GM18508 (cell line): ENCODE measurements at regions not wholly inside any gene's neighbourhood (a gene's known extent, or its start where the extent isn't known, plus 50 kb on each side); places are given as distances from the start of the nearest gene placed in this dataset.
"Not testable (repeated sequence)": the region's sequence is repeated elsewhere in the genome, so short reads cannot be mapped to it uniquely, and the experiment has no call there.

Experiments
- ATAC-seq: cut with Tn5 transposase; IDR thresholded peaks from one replicate; pipeline ENCODE4 v1.9.1; 2021; ENCODE audit warnings: moderate number of reproducible peaks; ENCODE audit not compliant: insufficient read depth, unreplicated experiment

GRCh38 chr13:68892596-68892995, 1215.0 kb upstream of the ATXN8OS start:
- ATAC-seq = not testable (repeated sequence)

- ATAC-seq = not testable (repeated sequence)
Observed at GRCh38 chr13:68890101-68890500, 1217.5 kb upstream of the ATXN8OS start.

GRCh38 chr13:68888832-68889231, 1218.8 kb upstream of the ATXN8OS start:
- ATAC-seq = no peak

GRCh38 chr13:68872338-68872737, 1235.3 kb upstream of the ATXN8OS start:
- ATAC-seq = no peak

- ATAC-seq = peak; percentile 44
Observed at GRCh38 chr13:68851026-68851425, 1256.6 kb upstream of the ATXN8OS start.

GRCh38 chr13:68850160-68850559, 1257.5 kb upstream of the ATXN8OS start:
- ATAC-seq = no peak

GRCh38 chr13:68846663-68847062, 1261.0 kb upstream of the ATXN8OS start:
- ATAC-seq = no peak

- ATAC-seq = no peak
Observed at GRCh38 chr13:68834375-68834774, 1273.3 kb upstream of the ATXN8OS start.

- ATAC-seq = no peak
Observed at GRCh38 chr13:68816715-68817114, 1290.9 kb upstream of the ATXN8OS start.

- ATAC-seq = no peak
Observed at GRCh38 chr13:68813180-68813796, 1294.3 kb upstream of the ATXN8OS start.

GRCh38 chr13:68810660-68811059, 1297.0 kb upstream of the ATXN8OS start:
- no peak for ATAC-seq

GRCh38 chr13:68808456-68808855, 1299.2 kb upstream of the ATXN8OS start:
- no peak for ATAC-seq

GRCh38 chr13:68806125-68806524, 1301.5 kb upstream of the ATXN8OS start:
- ATAC-seq = no peak

- no peak for ATAC-seq
Observed at GRCh38 chr13:68784275-68784674, 1323.4 kb upstream of the ATXN8OS start.

- ATAC-seq = no peak
Observed at GRCh38 chr13:68759617-68760016, 1348.0 kb upstream of the ATXN8OS start.

GRCh38 chr13:68749796-68750195, 1357.8 kb upstream of the ATXN8OS start:
- ATAC-seq = no peak

GRCh38 chr13:68748038-68748437, 1359.6 kb upstream of the ATXN8OS start:
- no peak for ATAC-seq

GRCh38 chr13:68745502-68745901, 1362.1 kb upstream of the ATXN8OS start:
- ATAC-seq = no peak

- ATAC-seq = no peak
Observed at GRCh38 chr13:68736961-68737360, 1370.7 kb upstream of the ATXN8OS start.

- no peak for ATAC-seq
Observed at GRCh38 chr13:68727798-68728197, 1379.8 kb upstream of the ATXN8OS start.

GRCh38 chr13:68727165-68727564, 1380.5 kb upstream of the ATXN8OS start:
- no peak for ATAC-seq

GRCh38 chr13:68719815-68720214, 1387.8 kb upstream of the ATXN8OS start:
- no peak for ATAC-seq

- no peak for ATAC-seq
Observed at GRCh38 chr13:68715651-68716050, 1392.0 kb upstream of the ATXN8OS start.
